Muscle of leg (tissue), 3 donors: ENCODE measurements at regions not wholly inside any gene's neighbourhood (a gene's known extent, or its start where the extent isn't known, plus 50 kb on each side); places are given as distances from the start of the nearest gene placed in this dataset.

Experiments used
- DNase-seq: peaks from one replicate; pipeline ENCODE4 v3.0.0; 2013
- H3K27ac ChIP-seq: one replicate; pipeline ENCODE4 v1.5.1; 2013; ENCODE audit warnings: mild to moderate bottlenecking, low read length, control low read depth
- H3K27me3 ChIP-seq: one replicate; pipeline ENCODE4 v1.6.1; 2013; ENCODE audit warnings: low read length; ENCODE audit not compliant: control insufficient read depth, insufficient read depth
- H3K36me3 ChIP-seq: one replicate; pipeline ENCODE4 v1.6.1; 2013; ENCODE audit warnings: low read length; ENCODE audit not compliant: control insufficient read depth, insufficient read depth
- H3K4me1 ChIP-seq: one replicate; pipeline ENCODE4 v1.6.1; 2013; ENCODE audit warnings: low read length; ENCODE audit not compliant: control insufficient read depth, insufficient read depth
- H3K4me3 ChIP-seq: one replicate; pipeline ENCODE4 v1.5.1; 2013; ENCODE audit warnings: low read length, control low read depth
- H3K9me3 ChIP-seq: replicated peaks from 2 replicates; pipeline ENCODE4 v1.6.1; 2013; ENCODE audit warnings: low read depth, low read length; ENCODE audit not compliant: control insufficient read depth
- WGBS: methylation state at CpG from one replicate; pipeline ENCODE4 v1.1.5; 2013; ENCODE audit warnings: missing lambda C conversion rate; ENCODE audit not compliant: insufficient coverage; 5-methylcytosine and 5-hydroxymethylcytosine counted together

- Histone ChIP-seq H3K4me3 (no peak overlapping the region), H3K4me1 (no peaks in the 10 kb centered on the region), H3K27ac (no peak overlapping the region), H3K36me3 (no peaks in the 10 kb centered on the region), H3K9me3 (no peaks in the 10 kb centered on the region), H3K27me3 (no peaks in the 10 kb centered on the region)
- 50% methylated on average over 1 of the region's 5 CpGs for WGBS
- DNase-seq, result no peak
Observed at GRCh38 chr3:23704298-23704697, 101.5 kb upstream of the UBE2E1 start.

- no peak for DNase-seq
- no peaks in the 10 kb centered on the region for H3K9me3 ChIP-seq
- H3K27ac ChIP-seq, result no peak overlapping the region
- peaks cover 11% of the 10 kb centered on the region for H3K4me1 ChIP-seq
- no peaks in the 10 kb centered on the region for H3K36me3 ChIP-seq
- no peak overlapping the region for H3K4me3 ChIP-seq
- WGBS, result 60% methylated on average over 1 of the region's 2 CpGs
- H3K27me3 ChIP-seq, result no peaks in the 10 kb centered on the region
Observed at GRCh38 chr3:23706111-23706510, 99.6 kb upstream of the UBE2E1 start.

GRCh38 chr3:23709987-23710386, 95.8 kb upstream of the UBE2E1 start:
- peak; percentile 9 for DNase-seq
- Histone ChIP-seq H3K27ac (peak overlapping the region; percentile 57), H3K4me1 (peaks cover 21% of the 10 kb centered on the region), H3K36me3 (no peaks in the 10 kb centered on the region), H3K27me3 (no peaks in the 10 kb centered on the region), H3K9me3 (no peaks in the 10 kb centered on the region), H3K4me3 (no peak overlapping the region)
- WGBS, result 7% methylated on average over 1 of the region's 2 CpGs

- Histone ChIP-seq H3K27ac (peak overlapping the region; percentile 57), H3K9me3 (no peaks in the 10 kb centered on the region), H3K27me3 (no peaks in the 10 kb centered on the region), H3K4me1 (peaks cover 21% of the 10 kb centered on the region), H3K36me3 (no peaks in the 10 kb centered on the region), H3K4me3 (no peak overlapping the region)
- peak; percentile 96 for DNase-seq
- 24% methylated on average over 7 of the region's 9 CpGs for WGBS
Observed at GRCh38 chr3:23710555-23710954, 95.2 kb upstream of the UBE2E1 start.

DNA sequence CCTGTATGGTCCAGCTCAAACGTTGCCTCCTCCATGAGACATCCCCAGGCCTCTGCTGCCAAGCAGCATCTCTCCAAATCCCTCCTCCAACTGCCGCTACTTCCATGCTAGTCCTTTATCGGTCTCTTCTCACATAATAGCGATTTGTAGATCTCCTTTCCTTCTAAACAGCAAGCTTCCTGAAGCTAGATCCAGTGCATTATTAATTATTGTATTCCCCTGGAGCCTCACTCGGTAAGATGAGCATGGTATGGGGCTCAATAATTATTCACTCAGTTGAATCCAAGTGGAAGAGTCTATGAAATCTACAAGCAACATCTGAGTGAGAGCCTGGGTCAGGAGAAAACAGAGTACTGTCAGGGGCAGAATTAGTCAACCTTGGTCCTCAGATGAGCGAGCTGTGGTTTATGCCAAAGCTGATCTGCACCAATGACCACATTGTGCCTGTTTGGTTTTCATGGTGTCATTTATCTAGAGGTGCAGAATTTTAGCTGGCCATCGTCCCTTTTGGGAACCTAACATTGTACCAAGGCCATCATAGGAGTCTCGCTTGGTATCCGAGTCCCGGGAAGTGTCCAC, 93.8 kb upstream of the UBE2E1 start:
- Histone ChIP-seq H3K4me3 (no peak overlapping the region), H3K27ac (peak overlapping the region; percentile 52), H3K4me1 (peaks cover 21% of the 10 kb centered on the region), H3K36me3 (no peaks in the 10 kb centered on the region), H3K27me3 (no peaks in the 10 kb centered on the region), H3K9me3 (no peaks in the 10 kb centered on the region)
- WGBS, result 59% methylated on average over 3 of the region's 10 CpGs
- peak; percentile 35 for DNase-seq

DNA sequence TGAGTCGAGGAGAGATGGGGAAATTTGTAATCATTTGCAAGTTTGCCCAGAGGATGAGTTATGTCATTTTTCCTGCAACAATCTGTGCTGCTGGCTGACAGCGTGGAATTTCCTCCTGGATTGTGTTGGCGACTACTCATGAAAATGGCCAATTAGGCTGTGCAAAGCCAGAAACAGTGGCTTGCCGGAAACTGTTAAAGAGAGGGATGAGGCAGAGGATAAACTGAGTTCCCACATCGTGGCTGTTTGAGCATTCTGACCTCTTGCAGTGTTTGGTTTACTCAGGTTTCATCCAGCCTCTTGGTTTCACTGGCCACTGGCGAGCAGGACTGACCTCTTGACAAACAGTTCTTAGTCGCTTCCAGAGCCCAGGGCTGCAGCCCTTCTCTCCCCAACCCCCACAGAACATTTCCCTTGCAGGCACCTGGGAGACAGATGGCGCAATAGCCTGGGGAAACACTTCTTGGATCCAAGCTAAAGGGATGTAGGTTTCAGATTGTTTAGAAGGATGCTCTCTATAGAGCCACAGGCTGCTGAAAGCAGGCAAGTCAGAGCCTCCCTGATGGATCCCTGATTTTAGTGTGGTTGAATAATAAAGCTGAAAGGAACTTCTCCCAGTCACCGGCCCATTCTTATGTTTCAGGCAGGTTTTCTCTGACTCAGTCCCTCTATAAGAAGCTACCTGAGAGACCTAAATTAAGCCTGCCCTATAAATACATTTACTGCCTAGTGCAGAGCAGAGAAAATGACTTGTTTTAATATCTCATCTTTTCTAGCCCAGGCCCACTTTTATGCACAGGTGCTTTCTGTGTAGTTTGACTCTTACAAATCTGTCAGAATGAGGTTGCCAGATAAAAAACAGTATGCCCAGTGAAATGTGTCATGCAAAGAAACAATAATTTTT, 92.8 kb upstream of the UBE2E1 start:
- DNase-seq, result peak; percentile 93
- no peak overlapping the region for H3K4me3 ChIP-seq
- peaks cover 21% of the 10 kb centered on the region for H3K4me1 ChIP-seq
- H3K27ac ChIP-seq, result peak overlapping the region; percentile 37
- no peaks in the 10 kb centered on the region for H3K9me3 ChIP-seq
- H3K36me3 ChIP-seq, result no peaks in the 10 kb centered on the region
- H3K27me3 ChIP-seq, result no peaks in the 10 kb centered on the region
- 14% methylated on average over 6 of the region's 9 CpGs for WGBS

DNA sequence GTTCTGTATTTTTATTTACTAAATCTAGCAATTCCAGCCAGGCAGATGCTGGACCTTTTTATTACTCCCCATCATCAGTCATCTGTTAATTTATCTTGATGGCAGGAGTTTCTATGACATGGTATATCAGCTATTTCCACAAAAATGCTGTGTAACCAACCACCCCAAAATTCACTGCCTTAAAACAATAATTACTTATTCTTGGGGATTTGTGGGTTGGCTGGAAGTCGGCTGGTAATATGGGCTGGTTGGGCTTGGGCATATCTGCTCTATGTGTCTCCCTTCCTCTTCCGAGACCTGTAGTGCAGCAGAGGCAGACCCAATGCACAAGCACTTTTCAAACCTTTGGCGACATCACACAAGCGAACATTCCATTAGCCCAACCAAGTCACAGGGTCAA, 92.1 kb upstream of the UBE2E1 start:
- no peak overlapping the region for H3K4me3 ChIP-seq
- no peaks in the 10 kb centered on the region for H3K27me3 ChIP-seq
- no peaks in the 10 kb centered on the region for H3K9me3 ChIP-seq
- no CpG with 5 or more reads among the region's 4 CpGs for WGBS
- H3K4me1 ChIP-seq, result peaks cover 21% of the 10 kb centered on the region
- no peak for DNase-seq
- H3K27ac ChIP-seq, result no peak overlapping the region
- H3K36me3 ChIP-seq, result no peaks in the 10 kb centered on the region

DNA sequence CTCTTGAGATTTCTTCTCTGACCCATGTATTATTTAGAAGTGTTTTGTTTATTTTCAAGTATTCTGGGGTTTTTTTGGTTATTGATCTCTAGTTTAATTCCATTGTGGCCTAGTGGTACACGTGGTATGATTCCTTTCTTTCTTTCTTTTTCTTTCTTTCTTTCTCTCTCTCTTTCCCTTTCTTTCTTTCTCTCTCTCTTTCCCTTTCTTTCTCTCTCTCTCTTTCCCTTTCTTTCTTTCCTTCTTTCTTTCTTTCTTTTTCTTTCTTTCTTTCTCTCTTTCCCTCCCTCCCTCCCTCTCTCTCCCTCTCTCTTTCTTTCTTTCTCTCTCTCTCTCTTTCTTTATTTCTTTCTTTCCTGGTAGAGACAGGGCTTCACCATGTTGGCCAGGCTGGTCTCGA, 85.7 kb upstream of the UBE2E1 start:
- H3K27ac ChIP-seq, result no peak overlapping the region
- 100% methylated on average over 1 of the region's 2 CpGs for WGBS
- H3K4me3 ChIP-seq, result no peak overlapping the region
- no peaks in the 10 kb centered on the region for H3K27me3 ChIP-seq
- no peaks in the 10 kb centered on the region for H3K9me3 ChIP-seq
- DNase-seq, result no peak
- H3K36me3 ChIP-seq, result no peaks in the 10 kb centered on the region
- H3K4me1 ChIP-seq, result no peaks in the 10 kb centered on the region

DNA sequence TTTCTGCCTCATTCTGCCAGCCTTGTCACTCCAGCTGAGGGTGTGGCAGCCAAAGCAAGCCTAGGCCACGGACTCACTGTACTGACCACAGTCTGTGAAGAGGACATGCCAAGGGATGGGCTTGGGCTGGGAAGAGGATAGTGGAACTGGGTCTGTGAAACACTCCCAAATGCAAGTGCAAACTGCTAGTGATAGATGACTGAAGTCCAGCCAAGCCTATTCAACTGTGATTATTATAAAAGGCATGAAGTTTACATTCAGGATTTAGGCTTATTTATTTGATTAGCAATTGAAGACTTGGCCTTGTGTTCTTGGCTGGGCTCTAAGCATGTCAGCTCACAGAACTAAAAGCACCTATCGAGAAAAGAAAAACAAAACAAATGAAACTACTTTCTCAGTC, 84.9 kb upstream of the UBE2E1 start:
- H3K4me1 ChIP-seq, result no peaks in the 10 kb centered on the region
- WGBS, result no CpG with 5 or more reads among the region's 2 CpGs
- H3K36me3 ChIP-seq, result no peaks in the 10 kb centered on the region
- H3K27ac ChIP-seq, result no peak overlapping the region
- no peaks in the 10 kb centered on the region for H3K27me3 ChIP-seq
- H3K9me3 ChIP-seq, result no peaks in the 10 kb centered on the region
- DNase-seq, result no peak
- H3K4me3 ChIP-seq, result no peak overlapping the region

- H3K4me1 ChIP-seq, result no peaks in the 10 kb centered on the region
- DNase-seq, result no peak
- H3K36me3 ChIP-seq, result no peaks in the 10 kb centered on the region
- H3K27ac ChIP-seq, result no peak overlapping the region
- H3K9me3 ChIP-seq, result no peaks in the 10 kb centered on the region
- H3K4me3 ChIP-seq, result no peak overlapping the region
- no peaks in the 10 kb centered on the region for H3K27me3 ChIP-seq
- WGBS, result no CpG with 5 or more reads among the region's 5 CpGs
Observed at GRCh38 chr3:23723141-23723540, 82.6 kb upstream of the UBE2E1 start.
